Mesendoderm (in vitro differentiated cells): ENCODE measurements at regions not wholly inside any gene's neighbourhood (a gene's known extent, or its start where the extent isn't known, plus 50 kb on each side); places are given as distances from the start of the nearest gene placed in this dataset.

Experiments
- DNase-seq: peaks from one replicate; pipeline ENCODE4 v3.0.0; 2013
- H2AK5ac ChIP-seq: 2 replicates; pipeline ENCODE4 v1.6.1; 2013; ENCODE audit warnings: low read length, inconsistent platforms
- H2BK120ac ChIP-seq: 2 replicates; pipeline ENCODE4 v1.6.1; 2013; ENCODE audit warnings: low read depth, mild to moderate bottlenecking, low read length, moderate library complexity, mixed read lengths
- H2BK15ac ChIP-seq: replicated peaks from 2 replicates; pipeline ENCODE4 v1.6.1; 2013; ENCODE audit warnings: low read depth, mild to moderate bottlenecking, moderate library complexity
- H2BK5ac ChIP-seq: 2 replicates; pipeline ENCODE4 v1.6.1; 2013; ENCODE audit warnings: low read length, inconsistent platforms
- H3K18ac ChIP-seq: 2 replicates; pipeline ENCODE4 v1.6.1; 2013; ENCODE audit warnings: mild to moderate bottlenecking, low read length, mixed read lengths
- H3K23ac ChIP-seq: one replicate; pipeline ENCODE4 v1.6.1; 2013; ENCODE audit warnings: low read length
- H3K27ac ChIP-seq: 2 replicates; pipeline ENCODE4 v1.5.1; 2013; ENCODE audit warnings: low read depth, mild to moderate bottlenecking, inconsistent platforms, low read length, moderate library complexity
- H3K27me3 ChIP-seq: 2 replicates; pipeline ENCODE4 v1.6.1; 2013; ENCODE audit warnings: low read length, control low read depth, mild to moderate bottlenecking, inconsistent platforms; ENCODE audit not compliant: insufficient read depth, poor library complexity
- H3K36me3 ChIP-seq: 2 replicates; pipeline ENCODE4 v1.6.1; 2013; ENCODE audit warnings: low read length, inconsistent platforms; ENCODE audit not compliant: control insufficient read depth, insufficient read depth
- H3K4ac ChIP-seq: one replicate; pipeline ENCODE4 v1.6.1; 2013; ENCODE audit warnings: low read depth, mild to moderate bottlenecking, low read length, moderate library complexity
- H3K4me1 ChIP-seq: 2 replicates; pipeline ENCODE4 v1.6.1; 2013; ENCODE audit warnings: low read depth, low read length, inconsistent platforms; ENCODE audit not compliant: control insufficient read depth
- H3K4me2 ChIP-seq: 2 replicates; pipeline ENCODE4 v1.6.1; 2013; ENCODE audit warnings: low read length
- H3K4me3 ChIP-seq: 2 replicates; pipeline ENCODE4 v1.5.1; 2013; ENCODE audit warnings: mild to moderate bottlenecking, low read length
- H3K56ac ChIP-seq: one replicate; pipeline ENCODE4 v1.6.1; 2013; ENCODE audit warnings: low read length
- H3K79me1 ChIP-seq: 2 replicates; pipeline ENCODE4 v1.6.1; 2013; ENCODE audit warnings: low read length, inconsistent platforms
- H3K79me2 ChIP-seq: 2 replicates; pipeline ENCODE4 v1.6.1; 2013; ENCODE audit warnings: mild to moderate bottlenecking, low read length; ENCODE audit not compliant: control insufficient read depth, insufficient read depth
- H3K9ac ChIP-seq: 2 replicates; pipeline ENCODE4 v1.6.1; 2013; ENCODE audit warnings: low read length, inconsistent platforms
- H4K5ac ChIP-seq: one replicate; pipeline ENCODE4 v1.6.1; 2013; ENCODE audit warnings: low read length
- H4K8ac ChIP-seq: one replicate; pipeline ENCODE4 v1.6.1; 2013; ENCODE audit warnings: low read depth, mild to moderate bottlenecking, control low read depth, low read length, moderate library complexity
- WGBS: extraction: QIAGEN DNeasy Blood & Tissue Kit; methylation state at CpG from one replicate; pipeline ENCODE4 v1.1.7; 2013; ENCODE audit warnings: low lambda C conversion rate, missing lambda C conversion rate; ENCODE audit not compliant: insufficient coverage; ENCODE audit errors: extremely low coverage; 5-methylcytosine and 5-hydroxymethylcytosine counted together

DNA sequence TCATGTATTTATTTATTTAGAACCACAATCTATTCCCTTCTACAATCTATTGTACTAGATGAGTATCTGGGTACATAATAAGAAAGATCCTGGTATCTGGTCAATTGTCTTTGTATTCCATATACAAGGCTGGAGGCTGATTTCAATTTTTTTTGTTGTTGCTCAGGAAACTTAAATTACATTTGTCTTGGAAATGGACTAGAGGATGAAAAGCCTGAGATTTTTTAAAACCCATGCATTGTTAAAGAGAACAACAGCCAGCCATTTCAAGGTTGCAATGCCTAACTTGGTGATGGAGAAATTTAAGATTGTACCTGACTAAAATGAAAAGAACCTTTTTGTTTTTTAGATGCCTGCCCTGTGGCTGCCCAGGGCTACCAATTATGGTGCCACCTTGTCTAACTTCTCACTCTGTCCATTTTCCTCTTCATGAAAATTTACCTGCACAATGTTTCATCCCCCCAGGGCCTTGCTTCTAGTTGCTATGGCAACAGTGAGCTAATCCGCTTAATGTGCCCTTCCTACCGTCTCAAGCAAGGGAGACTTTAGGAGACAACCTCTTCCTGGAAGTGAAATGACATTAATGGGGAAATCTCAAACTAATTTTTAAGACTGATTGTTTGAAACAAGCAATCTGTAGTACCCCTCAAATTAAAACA lies 203.7 kb upstream of the PHYHIPL start:
- no peak overlapping the region for H2BK15ac ChIP-seq
- no peak overlapping the region for H2AK5ac ChIP-seq
- H2BK5ac ChIP-seq = no peak overlapping the region
- no peak overlapping the region for H3K56ac ChIP-seq
- no peaks in the 10 kb centered on the region for H3K79me1 ChIP-seq
- H3K36me3 ChIP-seq = no peaks in the 10 kb centered on the region
- no peak overlapping the region for H3K18ac ChIP-seq
- no peak overlapping the region for H3K9ac ChIP-seq
- H3K4me2 ChIP-seq = no peak overlapping the region
- no peak overlapping the region for H3K27ac ChIP-seq
- H2BK120ac ChIP-seq = no peak overlapping the region
- no peak overlapping the region for H4K5ac ChIP-seq
- H3K79me2 ChIP-seq = no peaks in the 10 kb centered on the region
- no peak overlapping the region for H3K4me3 ChIP-seq
- no peaks in the 10 kb centered on the region for H3K27me3 ChIP-seq
- no peak overlapping the region for H3K4ac ChIP-seq
- no CpG with 5 or more reads among the region's 2 CpGs for WGBS
- DNase-seq = peak; percentile 41
- no peak overlapping the region for H4K8ac ChIP-seq
- no peak overlapping the region for H3K23ac ChIP-seq
- no peaks in the 10 kb centered on the region for H3K4me1 ChIP-seq

DNA sequence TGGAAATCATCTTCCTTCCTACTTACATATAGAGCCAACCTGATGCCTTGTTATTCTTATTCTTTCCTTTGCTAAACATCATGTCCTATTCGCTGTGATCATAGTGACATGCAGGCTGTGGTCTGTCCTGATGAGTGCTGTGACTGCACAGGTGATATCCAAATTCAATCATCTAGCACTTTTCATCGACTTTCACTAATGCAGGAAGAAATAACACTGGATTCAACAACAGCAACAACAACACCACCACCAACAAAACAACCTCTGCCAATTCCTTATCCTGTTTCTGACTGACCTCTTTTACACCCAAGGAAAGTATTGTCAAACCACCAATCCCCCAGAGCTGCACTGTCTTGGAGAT lies 203.2 kb upstream of the PHYHIPL start:
- H3K4me3 ChIP-seq = no peak overlapping the region
- no peak overlapping the region for H3K4ac ChIP-seq
- H3K27ac ChIP-seq = no peak overlapping the region
- H2BK15ac ChIP-seq = no peak overlapping the region
- H3K56ac ChIP-seq = no peak overlapping the region
- no peak overlapping the region for H2BK5ac ChIP-seq
- no CpG with 5 or more reads among the region's 2 CpGs for WGBS
- H3K36me3 ChIP-seq = no peaks in the 10 kb centered on the region
- H3K4me1 ChIP-seq = no peaks in the 10 kb centered on the region
- H3K4me2 ChIP-seq = no peak overlapping the region
- no peak overlapping the region for H4K8ac ChIP-seq
- H3K18ac ChIP-seq = no peak overlapping the region
- H3K27me3 ChIP-seq = no peaks in the 10 kb centered on the region
- H2AK5ac ChIP-seq = no peak overlapping the region
- H3K23ac ChIP-seq = no peak overlapping the region
- no peak overlapping the region for H2BK120ac ChIP-seq
- no peak overlapping the region for H4K5ac ChIP-seq
- no peak for DNase-seq
- H3K9ac ChIP-seq = no peak overlapping the region
- H3K79me2 ChIP-seq = no peaks in the 10 kb centered on the region
- H3K79me1 ChIP-seq = no peaks in the 10 kb centered on the region

DNA sequence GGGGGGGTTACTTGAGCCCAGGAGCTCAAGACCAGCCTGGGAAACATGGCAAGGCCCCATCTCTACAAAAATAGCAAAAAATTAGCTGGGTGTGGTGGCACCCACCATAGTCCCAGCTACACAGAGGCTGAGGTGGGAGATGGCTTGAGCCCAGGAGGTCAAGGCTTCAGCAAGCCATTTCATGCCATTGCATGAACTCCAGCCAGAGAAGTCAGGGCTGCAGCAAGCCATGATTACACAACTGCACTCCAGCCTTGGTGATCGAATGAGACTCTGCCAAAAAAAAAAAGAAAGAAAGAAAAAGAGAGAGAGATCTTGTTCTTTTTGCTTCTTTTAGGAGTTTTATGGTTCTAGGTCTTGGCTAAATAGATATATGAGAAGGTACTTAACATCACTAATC lies 200.2 kb upstream of the PHYHIPL start:
- no peak overlapping the region for H2BK15ac ChIP-seq
- no peaks in the 10 kb centered on the region for H3K4me1 ChIP-seq
- no peak overlapping the region for H4K5ac ChIP-seq
- H3K79me1 ChIP-seq = no peaks in the 10 kb centered on the region
- no peak overlapping the region for H2AK5ac ChIP-seq
- DNase-seq = no peak
- no peak overlapping the region for H3K23ac ChIP-seq
- no peaks in the 10 kb centered on the region for H3K79me2 ChIP-seq
- H3K4ac ChIP-seq = no peak overlapping the region
- no peaks in the 10 kb centered on the region for H3K36me3 ChIP-seq
- WGBS = no CpG with 5 or more reads among the region's 1 CpG
- no peak overlapping the region for H2BK120ac ChIP-seq
- H3K9ac ChIP-seq = no peak overlapping the region
- no peaks in the 10 kb centered on the region for H3K27me3 ChIP-seq
- no peak overlapping the region for H3K4me3 ChIP-seq
- no peak overlapping the region for H3K18ac ChIP-seq
- no peak overlapping the region for H3K4me2 ChIP-seq
- no peak overlapping the region for H4K8ac ChIP-seq
- no peak overlapping the region for H3K56ac ChIP-seq
- no peak overlapping the region for H3K27ac ChIP-seq
- no peak overlapping the region for H2BK5ac ChIP-seq

DNA sequence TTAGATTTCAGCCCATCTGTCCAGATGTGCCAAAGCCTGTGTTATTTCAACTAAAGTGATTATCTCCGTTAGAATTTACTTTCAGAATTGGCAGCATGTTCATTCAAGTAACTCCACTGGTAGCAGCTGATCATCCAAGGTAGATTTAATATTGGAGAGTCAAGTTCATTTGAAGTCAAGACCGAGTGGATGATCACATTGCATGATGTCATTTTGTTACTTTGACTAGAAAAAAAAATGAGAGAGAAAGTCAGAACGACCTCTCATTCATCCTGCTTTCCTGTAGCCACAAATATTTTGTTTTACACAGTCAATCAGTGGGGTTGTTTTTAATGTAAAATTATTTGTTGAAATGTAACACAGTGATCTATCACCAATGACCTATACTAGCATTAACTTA lies 196.7 kb upstream of the PHYHIPL start:
- Histone ChIP-seq H2BK120ac (no peak overlapping the region), H3K9ac (no peak overlapping the region)
- no peak for DNase-seq

DNA sequence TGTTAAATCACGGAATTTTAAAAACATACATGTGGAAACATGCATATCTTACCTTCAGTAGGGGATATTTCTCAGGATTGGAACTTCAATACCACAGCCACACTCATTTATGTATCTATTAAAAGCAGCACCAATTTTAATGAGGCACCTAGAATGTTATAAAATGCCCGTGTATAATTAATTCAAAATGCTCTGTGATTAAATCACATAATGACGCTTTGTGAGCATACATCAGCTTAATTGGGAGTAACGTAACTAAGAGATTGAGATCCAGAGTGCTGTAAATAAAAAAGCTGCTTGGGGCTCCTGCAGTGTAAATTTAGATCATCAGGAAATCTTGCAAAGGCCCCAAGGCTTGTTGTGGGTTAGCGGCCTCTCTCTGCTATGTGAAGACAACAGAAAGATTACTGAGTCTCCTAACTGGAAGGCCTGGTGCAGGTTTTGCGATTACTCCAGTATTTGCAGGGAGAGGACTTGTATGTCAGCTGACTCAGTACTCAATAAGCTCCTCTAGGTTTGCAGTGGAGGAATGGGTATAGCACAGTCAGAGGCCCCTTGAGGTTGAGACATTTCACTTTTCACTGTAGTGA lies 195.5 kb upstream of the PHYHIPL start:
- no peak overlapping the region for H2BK15ac ChIP-seq
- H3K4me2 ChIP-seq = no peak overlapping the region
- H3K4me3 ChIP-seq = no peak overlapping the region
- H2AK5ac ChIP-seq = no peak overlapping the region
- no peaks in the 10 kb centered on the region for H3K27me3 ChIP-seq
- H2BK120ac ChIP-seq = peak overlapping the region; percentile 85
- peak overlapping the region; percentile 31 for H3K4ac ChIP-seq
- H3K27ac ChIP-seq = no peak overlapping the region
- H2BK5ac ChIP-seq = no peak overlapping the region
- no peak overlapping the region for H4K5ac ChIP-seq
- peak overlapping the region; percentile 69 for H4K8ac ChIP-seq
- no peaks in the 10 kb centered on the region for H3K79me2 ChIP-seq
- no peaks in the 10 kb centered on the region for H3K36me3 ChIP-seq
- no peak overlapping the region for H3K9ac ChIP-seq
- peak overlapping the region; percentile 4 for H3K18ac ChIP-seq
- DNase-seq = peak; percentile 46
- no peak overlapping the region for H3K23ac ChIP-seq
- no CpG with 5 or more reads among the region's 6 CpGs for WGBS
- H3K56ac ChIP-seq = no peak overlapping the region
- no peaks in the 10 kb centered on the region for H3K79me1 ChIP-seq
- peaks cover 6% of the 10 kb centered on the region for H3K4me1 ChIP-seq

More for the DNA sequence above, 196.7 kb upstream of the PHYHIPL start:
- Histone ChIP-seq H3K36me3 (no peaks in the 10 kb centered on the region), H3K79me1 (no peaks in the 10 kb centered on the region), H3K4me3 (no peak overlapping the region), H4K8ac (no peak overlapping the region), H3K79me2 (no peaks in the 10 kb centered on the region), H2BK15ac (no peak overlapping the region), H3K27ac (no peak overlapping the region), H2BK5ac (no peak overlapping the region), H3K4me1 (peaks cover 5% of the 10 kb centered on the region), H4K5ac (no peak overlapping the region), H3K4ac (no peak overlapping the region), H3K4me2 (no peak overlapping the region), H3K18ac (no peak overlapping the region), H3K23ac (no peak overlapping the region), H2AK5ac (no peak overlapping the region), H3K56ac (no peak overlapping the region), H3K27me3 (no peaks in the 10 kb centered on the region)
- no CpG with 5 or more reads among the region's 3 CpGs for WGBS

DNA sequence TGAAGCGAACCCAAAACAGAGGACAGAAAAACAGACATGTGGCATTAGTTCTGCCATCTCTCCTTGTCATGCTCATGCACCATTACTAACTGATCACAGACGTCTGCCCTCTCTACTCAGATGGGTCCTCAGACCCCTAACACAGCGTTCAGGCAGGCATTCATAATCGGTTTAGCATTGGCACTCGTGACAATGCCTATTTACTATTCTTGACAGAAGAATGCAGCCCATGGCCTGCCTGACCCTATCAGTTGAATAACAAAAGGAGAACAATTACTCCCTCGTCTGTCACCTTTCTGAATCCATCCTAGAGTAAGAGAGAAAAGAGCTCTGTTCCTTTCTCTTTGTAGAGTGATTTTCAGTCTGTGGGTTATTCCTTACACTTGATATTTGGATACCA lies 194.6 kb upstream of the PHYHIPL start:
- peaks cover 6% of the 10 kb centered on the region for H3K4me1 ChIP-seq
- H4K8ac ChIP-seq = no peak overlapping the region
- DNase-seq = peak; percentile 91
- H3K4ac ChIP-seq = no peak overlapping the region
- H3K27me3 ChIP-seq = no peaks in the 10 kb centered on the region
- H3K56ac ChIP-seq = no peak overlapping the region
- no peak overlapping the region for H2BK15ac ChIP-seq
- no peak overlapping the region for H4K5ac ChIP-seq
- no peak overlapping the region for H3K27ac ChIP-seq
- H3K36me3 ChIP-seq = no peaks in the 10 kb centered on the region
- H2BK5ac ChIP-seq = no peak overlapping the region
- no peak overlapping the region for H3K4me2 ChIP-seq
- no peak overlapping the region for H3K4me3 ChIP-seq
- no peak overlapping the region for H2BK120ac ChIP-seq
- no peak overlapping the region for H3K9ac ChIP-seq
- H3K23ac ChIP-seq = no peak overlapping the region
- no CpG with 5 or more reads among the region's 6 CpGs for WGBS
- H3K18ac ChIP-seq = peak overlapping the region; percentile 4
- no peak overlapping the region for H2AK5ac ChIP-seq
- H3K79me2 ChIP-seq = no peaks in the 10 kb centered on the region
- no peaks in the 10 kb centered on the region for H3K79me1 ChIP-seq
